Loucy (cell line): ENCODE measurements at regions not wholly inside any gene's neighbourhood (a gene's known extent, or its start where the extent isn't known, plus 50 kb on each side); places are given as distances from the start of the nearest gene placed in this dataset.
"Not testable (repeated sequence)": the region's sequence is repeated elsewhere in the genome, so short reads cannot be mapped to it uniquely, and the experiment has no call there.

Experiments
- EZH2phosphoT487 ChIP-seq: fragments of 200-600 bp; IDR thresholded peaks from 2 replicates; pipeline ENCODE4 v1.6.1; 2018; ENCODE audit warnings: antibody characterized with exemption, mild to moderate bottlenecking, moderate library complexity, borderline replicate concordance
- TF ChIP-seq, protein P1 (sequence below): fragments of 200-600 bp; sonication (generic); conservative IDR thresholded peaks from 2 replicates; pipeline ENCODE4 v1.5.1; 2014; ENCODE audit warnings: mild to moderate bottlenecking, antibody characterized with exemption, low read length

DNA sequence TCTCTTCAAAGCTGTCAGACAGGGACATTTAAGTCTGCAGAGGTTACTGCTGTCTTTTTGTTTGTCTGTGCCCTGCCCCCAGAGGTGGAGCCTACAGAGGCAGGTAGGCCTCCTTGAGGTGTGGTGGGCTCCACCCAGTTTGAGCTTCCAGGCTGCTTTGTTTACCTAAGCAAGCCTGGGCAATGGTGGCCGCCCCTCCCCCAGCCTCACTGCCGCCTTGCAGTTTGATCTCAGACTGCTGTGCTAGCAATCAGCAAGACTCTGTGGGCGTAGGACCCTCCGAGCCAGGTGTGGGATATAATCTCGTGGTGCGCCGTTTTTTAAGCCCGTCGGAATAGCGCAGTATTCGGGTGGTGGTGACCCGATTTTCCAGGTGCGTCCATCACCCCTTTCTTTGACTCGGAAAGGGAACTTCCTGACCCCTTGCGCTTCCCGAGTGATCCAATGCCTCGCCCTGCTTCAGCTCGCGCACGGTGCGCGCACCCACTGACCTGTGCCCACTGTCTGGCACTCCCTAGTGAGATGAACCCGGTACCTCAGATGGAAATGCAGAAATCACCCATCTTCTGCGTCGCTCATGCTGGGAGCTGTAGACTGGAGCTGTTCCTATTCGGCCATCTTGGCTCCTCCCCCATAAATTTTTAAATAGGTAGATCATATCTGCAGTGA lies 785.1 kb downstream of the TDRD15 start:
- TF ChIP-seq, protein P1, sequence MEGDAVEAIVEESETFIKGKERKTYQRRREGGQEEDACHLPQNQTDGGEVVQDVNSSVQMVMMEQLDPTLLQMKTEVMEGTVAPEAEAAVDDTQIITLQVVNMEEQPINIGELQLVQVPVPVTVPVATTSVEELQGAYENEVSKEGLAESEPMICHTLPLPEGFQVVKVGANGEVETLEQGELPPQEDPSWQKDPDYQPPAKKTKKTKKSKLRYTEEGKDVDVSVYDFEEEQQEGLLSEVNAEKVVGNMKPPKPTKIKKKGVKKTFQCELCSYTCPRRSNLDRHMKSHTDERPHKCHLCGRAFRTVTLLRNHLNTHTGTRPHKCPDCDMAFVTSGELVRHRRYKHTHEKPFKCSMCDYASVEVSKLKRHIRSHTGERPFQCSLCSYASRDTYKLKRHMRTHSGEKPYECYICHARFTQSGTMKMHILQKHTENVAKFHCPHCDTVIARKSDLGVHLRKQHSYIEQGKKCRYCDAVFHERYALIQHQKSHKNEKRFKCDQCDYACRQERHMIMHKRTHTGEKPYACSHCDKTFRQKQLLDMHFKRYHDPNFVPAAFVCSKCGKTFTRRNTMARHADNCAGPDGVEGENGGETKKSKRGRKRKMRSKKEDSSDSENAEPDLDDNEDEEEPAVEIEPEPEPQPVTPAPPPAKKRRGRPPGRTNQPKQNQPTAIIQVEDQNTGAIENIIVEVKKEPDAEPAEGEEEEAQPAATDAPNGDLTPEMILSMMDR: not testable (repeated sequence)
- not testable (repeated sequence) for TF ChIP-seq EZH2phosphoT487
